ENCODE measurements at regions not wholly inside any gene's neighbourhood (a gene's known extent, or its start where the extent isn't known, plus 50 kb on each side); places are given as distances from the start of the nearest gene placed in this dataset.

DNA sequence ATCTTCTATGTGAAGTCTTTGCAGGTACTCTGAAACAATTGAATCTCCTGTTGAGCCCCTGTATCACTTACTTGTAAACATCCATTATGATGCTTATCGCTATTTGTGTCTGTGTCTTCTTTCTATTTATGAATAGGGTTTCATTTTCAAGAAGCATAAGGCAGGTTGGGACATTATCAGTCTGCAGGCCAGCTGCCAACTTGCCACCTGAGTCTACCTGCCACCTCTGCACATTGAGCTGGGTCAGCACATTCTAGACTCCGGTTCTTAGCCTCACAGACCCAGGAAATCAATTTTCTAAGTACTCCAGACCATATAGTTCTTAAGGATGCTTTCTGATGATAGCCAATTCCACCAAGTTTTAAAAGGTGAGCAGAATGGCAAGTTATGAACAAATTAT is 105.7 kb upstream of the MCTP2 start:
- no peak for TF ChIP-seq POLR2A (IDR thresholded peaks at IDR 0.05; ENCODE audit: low read length)
- TF ChIP-seq GATA1 (IDR thresholded peaks at IDR 0.05; ENCODE audit: low read depth, low read length), result no peak

All from erythroblast (primary cell).